ENCODE measurements at regions not wholly inside any gene's neighbourhood (a gene's known extent, or its start where the extent isn't known, plus 50 kb on each side); places are given as distances from the start of the nearest gene placed in this dataset.

DNA sequence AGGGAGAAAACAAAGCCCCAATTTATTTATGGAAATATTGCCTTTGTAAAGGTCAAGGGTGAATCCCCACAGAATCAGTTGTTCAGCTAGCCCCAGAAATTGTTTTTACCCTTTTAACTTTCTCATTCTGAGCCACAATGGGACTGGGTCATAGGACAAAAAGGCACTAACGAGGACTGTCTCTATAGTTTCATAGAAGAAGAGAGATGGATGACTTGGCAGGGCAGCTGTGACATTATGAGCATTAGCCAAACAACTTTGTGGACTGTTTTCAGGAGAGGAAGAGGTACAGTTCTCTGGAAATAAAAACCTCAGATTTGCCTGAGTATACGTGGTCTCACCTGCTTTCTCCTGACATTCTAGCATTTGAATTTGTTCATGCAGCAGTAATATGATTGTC, 1155.8 kb upstream of the CHAC2 start:
- Histone ChIP-seq H3K27me3 (ENCODE audit: control insufficient read depth, insufficient read depth, low read length, poor library complexity, severe bottlenecking) (no peaks in the 10 kb centered on the region), H3K9me3 (ENCODE audit: control insufficient read depth, low read length) (peaks cover 23% of the 10 kb centered on the region), H3K36me3 (ENCODE audit: control insufficient read depth, insufficient read depth, low read length) (no peaks in the 10 kb centered on the region), H3K4me3 (ENCODE audit: low read length) (no peak overlapping the region), H3K9ac (ENCODE audit: extremely low read depth, low read length, poor library complexity, severe bottlenecking) (no peak overlapping the region), H3K4me1 (ENCODE audit: control insufficient read depth, insufficient read depth, low read length) (no peaks in the 10 kb centered on the region), H3K27ac (ENCODE audit: low read depth, low read length) (no peak overlapping the region)
- no peak for DNase-seq
- Mint-ChIP-seq H3K4me1 (peaks cover 6% of the 10 kb centered on the region), H3K36me3 (ENCODE audit: low read depth) (peaks cover 7% of the 10 kb centered on the region), H3K4me3 (no peak overlapping the region), H3K27ac (no peak overlapping the region), H3K9me3 (peaks cover 15% of the 10 kb centered on the region), H3K27me3 (ENCODE audit: insufficient read depth) (no peaks in the 10 kb centered on the region)
- 71 to 84% methylated on average over 2 of the region's 2 CpGs for WGBS, 2 experiments (ENCODE audit: insufficient coverage in 1 of 2, insufficient read length in 1 of 2)
- TF ChIP-seq, protein P1, sequence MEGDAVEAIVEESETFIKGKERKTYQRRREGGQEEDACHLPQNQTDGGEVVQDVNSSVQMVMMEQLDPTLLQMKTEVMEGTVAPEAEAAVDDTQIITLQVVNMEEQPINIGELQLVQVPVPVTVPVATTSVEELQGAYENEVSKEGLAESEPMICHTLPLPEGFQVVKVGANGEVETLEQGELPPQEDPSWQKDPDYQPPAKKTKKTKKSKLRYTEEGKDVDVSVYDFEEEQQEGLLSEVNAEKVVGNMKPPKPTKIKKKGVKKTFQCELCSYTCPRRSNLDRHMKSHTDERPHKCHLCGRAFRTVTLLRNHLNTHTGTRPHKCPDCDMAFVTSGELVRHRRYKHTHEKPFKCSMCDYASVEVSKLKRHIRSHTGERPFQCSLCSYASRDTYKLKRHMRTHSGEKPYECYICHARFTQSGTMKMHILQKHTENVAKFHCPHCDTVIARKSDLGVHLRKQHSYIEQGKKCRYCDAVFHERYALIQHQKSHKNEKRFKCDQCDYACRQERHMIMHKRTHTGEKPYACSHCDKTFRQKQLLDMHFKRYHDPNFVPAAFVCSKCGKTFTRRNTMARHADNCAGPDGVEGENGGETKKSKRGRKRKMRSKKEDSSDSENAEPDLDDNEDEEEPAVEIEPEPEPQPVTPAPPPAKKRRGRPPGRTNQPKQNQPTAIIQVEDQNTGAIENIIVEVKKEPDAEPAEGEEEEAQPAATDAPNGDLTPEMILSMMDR (conservative IDR thresholded peaks at IDR 0.05), result no peak

DNA sequence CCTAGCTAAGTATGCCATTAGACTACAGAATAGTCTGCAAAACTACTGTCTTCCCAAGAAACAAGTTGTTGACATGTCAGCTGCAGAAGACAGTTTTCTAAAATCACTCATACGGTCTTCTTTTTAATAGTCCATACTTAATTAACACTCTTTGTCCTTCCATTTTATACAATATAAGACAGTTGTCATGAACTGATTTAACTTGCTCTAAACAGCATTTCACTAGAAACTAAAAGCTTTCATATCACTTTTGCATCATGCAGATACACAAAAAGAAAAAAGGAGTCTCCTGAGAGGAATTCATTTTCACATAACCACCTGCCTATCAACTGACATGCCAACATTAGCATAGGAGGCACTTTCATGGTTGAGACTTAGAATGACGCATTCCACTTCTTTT, 1159.6 kb upstream of the CHAC2 start:
- H3K27ac Mint-ChIP-seq, result no peak overlapping the region
- H3K36me3 ChIP-seq (ENCODE audit: control insufficient read depth, insufficient read depth, low read length), result no peaks in the 10 kb centered on the region
- H3K9me3 Mint-ChIP-seq, result peaks cover 11% of the 10 kb centered on the region
- H3K4me3 ChIP-seq (ENCODE audit: low read length), result no peak overlapping the region
- no peaks in the 10 kb centered on the region for H3K27me3 ChIP-seq (ENCODE audit: control insufficient read depth, insufficient read depth, low read length, poor library complexity, severe bottlenecking)
- no peak overlapping the region for H3K4me3 Mint-ChIP-seq
- H3K27ac ChIP-seq (ENCODE audit: low read depth, low read length), result no peak overlapping the region
- no peaks in the 10 kb centered on the region for H3K27me3 Mint-ChIP-seq (ENCODE audit: insufficient read depth)
- no peak overlapping the region for H3K9ac ChIP-seq (ENCODE audit: extremely low read depth, low read length, poor library complexity, severe bottlenecking)
- TF ChIP-seq, protein P1 (conservative IDR thresholded peaks at IDR 0.05), result no peak
- H3K4me1 ChIP-seq (ENCODE audit: control insufficient read depth, insufficient read depth, low read length), result no peaks in the 10 kb centered on the region
- H3K9me3 ChIP-seq (ENCODE audit: control insufficient read depth, low read length), result no peaks in the 10 kb centered on the region
- H3K36me3 Mint-ChIP-seq (ENCODE audit: low read depth), result no peaks in the 10 kb centered on the region
- WGBS, 2 experiments (ENCODE audit: insufficient coverage in 1 of 2, insufficient read length in 1 of 2), result 75 to 92% methylated on average over 2 of the region's 2 CpGs
- DNase-seq, result no peak
- H3K4me1 Mint-ChIP-seq, result peaks cover 2% of the 10 kb centered on the region

DNA sequence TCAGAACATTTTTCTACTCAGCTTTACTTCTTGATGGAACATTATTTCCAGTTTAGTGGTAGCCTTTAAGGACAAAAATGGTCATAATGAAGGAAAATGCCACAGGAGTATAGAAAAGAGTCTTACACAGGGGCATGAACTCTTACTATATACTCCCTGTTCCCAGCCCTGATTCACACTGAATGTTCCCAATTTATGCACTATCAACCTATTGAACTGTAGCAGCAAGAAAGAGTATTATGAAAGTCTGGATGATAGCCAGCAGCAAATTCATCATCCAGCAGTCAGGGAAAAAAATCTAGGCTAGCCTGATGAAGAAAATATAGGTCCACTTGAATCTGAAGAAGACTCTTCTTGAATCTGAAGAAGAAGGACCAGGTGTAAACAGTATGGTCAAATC, 1170.3 kb upstream of the CHAC2 start:
- Histone ChIP-seq H3K27ac (ENCODE audit: low read depth, low read length) (no peak overlapping the region), H3K9me3 (ENCODE audit: control insufficient read depth, low read length) (peaks cover 9% of the 10 kb centered on the region), H3K4me1 (ENCODE audit: control insufficient read depth, insufficient read depth, low read length) (peaks cover 12% of the 10 kb centered on the region), H3K4me3 (ENCODE audit: low read length) (no peak overlapping the region), H3K36me3 (ENCODE audit: control insufficient read depth, insufficient read depth, low read length) (no peaks in the 10 kb centered on the region), H3K9ac (ENCODE audit: extremely low read depth, low read length, poor library complexity, severe bottlenecking) (no peak overlapping the region), H3K27me3 (ENCODE audit: control insufficient read depth, insufficient read depth, low read length, poor library complexity, severe bottlenecking) (no peaks in the 10 kb centered on the region)
- TF ChIP-seq, protein P1 (conservative IDR thresholded peaks at IDR 0.05), result no peak
- no peak for DNase-seq
- Mint-ChIP-seq H3K4me3 (no peak overlapping the region), H3K4me1 (peaks cover 18% of the 10 kb centered on the region), H3K27me3 (ENCODE audit: insufficient read depth) (no peaks in the 10 kb centered on the region), H3K27ac (no peak overlapping the region), H3K36me3 (ENCODE audit: low read depth) (peaks cover 2% of the 10 kb centered on the region), H3K9me3 (peaks cover 4% of the 10 kb centered on the region)
